ENCODE measurements at regions not wholly inside any gene's neighbourhood (a gene's known extent, or its start where the extent isn't known, plus 50 kb on each side); places are given as distances from the start of the nearest gene placed in this dataset.

GRCh38 chr9:82555431-82556051 lies 507.4 kb downstream of the RASEF start:
- TF ChIP-seq EZH2 (IDR thresholded peaks at IDR 0.05; ENCODE audit: borderline replicate concordance, low read depth, low read length, poor library complexity, severe bottlenecking), result no peak
- TF ChIP-seq CTCF (conservative IDR thresholded peaks at IDR 0.05; ENCODE audit: low read depth, low read length), result no peak

All from A673 (cell line).